Neural cell (in vitro differentiated cells): ENCODE measurements at regions not wholly inside any gene's neighbourhood (a gene's known extent, or its start where the extent isn't known, plus 50 kb on each side); places are given as distances from the start of the nearest gene placed in this dataset.

ENCODE experiments used
- H2AFZ ChIP-seq: fragments of 200-600, 300-800 bp; sonication (generic), shearing (Covaris generic); 2 replicates; pipeline ENCODE4 v1.6.0; 2014; ENCODE audit warnings: low read depth, mild to moderate bottlenecking, antibody characterized with exemption, low read length, moderate library complexity
- H3F3A ChIP-seq: fragments of 200-600 bp; shearing (Covaris generic); 2 replicates; pipeline ENCODE4 v1.6.1; 2016; ENCODE audit warnings: mild to moderate bottlenecking, moderate library complexity, mixed read lengths, antibody characterized with exemption, low read length; ENCODE audit not compliant: insufficient read depth, poor library complexity, severe bottlenecking
- H3K27ac ChIP-seq: fragments of 200-600, 300-800 bp; sonication (generic), shearing (Covaris generic); 2 replicates; pipeline ENCODE4 v1.5.1; 2014; ENCODE audit warnings: mild to moderate bottlenecking, low read length, moderate library complexity
- H3K27me3 ChIP-seq: fragments of 300-800, 200-600 bp; sonication (generic), shearing (Covaris generic); 2 replicates; pipeline ENCODE4 v1.6.0; 2014; ENCODE audit warnings: mild to moderate bottlenecking, low read depth, low read length, moderate library complexity; ENCODE audit not compliant: insufficient read depth
- H3K36me3 ChIP-seq: fragments of 300-800, 200-600 bp; sonication (generic), shearing (Covaris generic); 2 replicates; pipeline ENCODE4 v1.5.1; 2014; ENCODE audit warnings: mild to moderate bottlenecking, antibody characterized with exemption, low read length, moderate library complexity; ENCODE audit not compliant: insufficient read depth
- H3K4me2 ChIP-seq: fragments of 300-800, 200-600 bp; sonication (generic), shearing (Covaris generic); 2 replicates; pipeline ENCODE4 v1.6.0; 2014; ENCODE audit warnings: mild to moderate bottlenecking, low read length
- H3K4me3 ChIP-seq: fragments of 300-800, 200-600 bp; sonication (generic), shearing (Covaris generic); 2 replicates; pipeline ENCODE4 v1.5.1; 2014; ENCODE audit warnings: mild to moderate bottlenecking, low read length, moderate library complexity
- H3K79me2 ChIP-seq: fragments of 200-600 bp; shearing (Covaris generic); replicated peaks from 2 replicates; pipeline ENCODE4 v1.6.0; 2014; ENCODE audit warnings: mild to moderate bottlenecking, low read length, moderate library complexity; ENCODE audit not compliant: insufficient read depth
- H3K9ac ChIP-seq: fragments of 300-800, 200-600 bp; sonication (generic), shearing (Covaris generic); 2 replicates; pipeline ENCODE4 v1.6.1; 2016; ENCODE audit warnings: mild to moderate bottlenecking, low read length, mixed read lengths
- H3K9me2 ChIP-seq: fragments of 200-600 bp; shearing (Covaris generic); 2 replicates; pipeline ENCODE4 v1.6.1; 2016; ENCODE audit warnings: mild to moderate bottlenecking, low read length, mixed read lengths; ENCODE audit not compliant: insufficient read depth
- H3K9me3 ChIP-seq: fragments of 200-600, 300-800 bp; sonication (generic), shearing (Covaris generic); 2 replicates; pipeline ENCODE4 v1.6.1; 2016; ENCODE audit warnings: mild to moderate bottlenecking, mixed run types, low read length, moderate library complexity, mixed read lengths
- H4K20me1 ChIP-seq: fragments of 200-600 bp; shearing (Covaris generic); 2 replicates; pipeline ENCODE4 v1.6.1; 2016; ENCODE audit warnings: mild to moderate bottlenecking, mixed run types; ENCODE audit not compliant: insufficient read depth
- CTCF ChIP-seq: fragments of 450-650 bp; IDR thresholded peaks from 2 replicates; pipeline ENCODE4 v1.5.1; 2014; ENCODE audit warnings: antibody characterized with exemption, mild to moderate bottlenecking, moderate library complexity; ENCODE audit not compliant: poor library complexity, severe bottlenecking
- EP300 ChIP-seq: fragments of 450-650 bp; conservative IDR thresholded peaks from 2 replicates; pipeline ENCODE4 v1.6.1; 2014; ENCODE audit warnings: antibody characterized with exemption, mild to moderate bottlenecking, moderate library complexity; ENCODE audit not compliant: poor library complexity, severe bottlenecking
- EZH2 ChIP-seq: fragments of 200-600, 300-800 bp; shearing (Covaris generic), sonication (generic); IDR thresholded peaks from 2 replicates; pipeline ENCODE4 v1.6.1; 2014; ENCODE audit warnings: antibody characterized with exemption, low read length, borderline replicate concordance, mild to moderate bottlenecking; ENCODE audit not compliant: insufficient read depth, poor library complexity, severe bottlenecking
- MXI1 ChIP-seq: fragments of 450-650 bp; conservative IDR thresholded peaks from 2 replicates; pipeline ENCODE4 v1.6.1; 2014; ENCODE audit warnings: antibody characterized with exemption, mild to moderate bottlenecking; ENCODE audit not compliant: poor library complexity, severe bottlenecking
- POLR2AphosphoS5 ChIP-seq: IDR thresholded peaks from 2 replicates; pipeline ENCODE4 v1.6.1; 2012
- RAD21 ChIP-seq: fragments of 450-650 bp; conservative IDR thresholded peaks from 2 replicates; pipeline ENCODE4 v1.6.1; 2014; ENCODE audit warnings: antibody characterized with exemption, mild to moderate bottlenecking, moderate library complexity
- SMC3 ChIP-seq: fragments of 450-650 bp; conservative IDR thresholded peaks from 2 replicates; pipeline ENCODE4 v1.6.1; 2014; ENCODE audit warnings: antibody characterized with exemption, mild to moderate bottlenecking, moderate library complexity; ENCODE audit not compliant: poor library complexity
- TAF1 ChIP-seq: IDR thresholded peaks from 2 replicates; pipeline ENCODE4 v1.6.1; 2012; ENCODE audit warnings: low read depth
- TF ChIP-seq, protein P1 (sequence below): IDR thresholded peaks from 2 replicates; pipeline ENCODE4 v1.6.1; 2012; ENCODE audit warnings: borderline replicate concordance

GRCh38 chr2:196365923-196366322 is 194.5 kb upstream of the STK17B start:
- Histone ChIP-seq H3F3A (no peaks in the 10 kb centered on the region), H3K36me3 (no peaks in the 10 kb centered on the region), H3K9ac (no peak overlapping the region), H2AFZ (no peak overlapping the region), H3K4me2 (no peak overlapping the region), H3K9me2 (no peaks in the 10 kb centered on the region), H3K27me3 (no peaks in the 10 kb centered on the region), H3K4me3 (no peak overlapping the region), H3K9me3 (no peaks in the 10 kb centered on the region), H3K79me2 (no peaks in the 10 kb centered on the region), H4K20me1 (no peaks in the 10 kb centered on the region), H3K27ac (no peak overlapping the region)
- TF ChIP-seq EP300 = no peak
- no peak for TF ChIP-seq MXI1
- no peak for TF ChIP-seq TAF1
- no peak for TF ChIP-seq CTCF
- no peak for TF ChIP-seq EZH2
- TF ChIP-seq, protein P1, sequence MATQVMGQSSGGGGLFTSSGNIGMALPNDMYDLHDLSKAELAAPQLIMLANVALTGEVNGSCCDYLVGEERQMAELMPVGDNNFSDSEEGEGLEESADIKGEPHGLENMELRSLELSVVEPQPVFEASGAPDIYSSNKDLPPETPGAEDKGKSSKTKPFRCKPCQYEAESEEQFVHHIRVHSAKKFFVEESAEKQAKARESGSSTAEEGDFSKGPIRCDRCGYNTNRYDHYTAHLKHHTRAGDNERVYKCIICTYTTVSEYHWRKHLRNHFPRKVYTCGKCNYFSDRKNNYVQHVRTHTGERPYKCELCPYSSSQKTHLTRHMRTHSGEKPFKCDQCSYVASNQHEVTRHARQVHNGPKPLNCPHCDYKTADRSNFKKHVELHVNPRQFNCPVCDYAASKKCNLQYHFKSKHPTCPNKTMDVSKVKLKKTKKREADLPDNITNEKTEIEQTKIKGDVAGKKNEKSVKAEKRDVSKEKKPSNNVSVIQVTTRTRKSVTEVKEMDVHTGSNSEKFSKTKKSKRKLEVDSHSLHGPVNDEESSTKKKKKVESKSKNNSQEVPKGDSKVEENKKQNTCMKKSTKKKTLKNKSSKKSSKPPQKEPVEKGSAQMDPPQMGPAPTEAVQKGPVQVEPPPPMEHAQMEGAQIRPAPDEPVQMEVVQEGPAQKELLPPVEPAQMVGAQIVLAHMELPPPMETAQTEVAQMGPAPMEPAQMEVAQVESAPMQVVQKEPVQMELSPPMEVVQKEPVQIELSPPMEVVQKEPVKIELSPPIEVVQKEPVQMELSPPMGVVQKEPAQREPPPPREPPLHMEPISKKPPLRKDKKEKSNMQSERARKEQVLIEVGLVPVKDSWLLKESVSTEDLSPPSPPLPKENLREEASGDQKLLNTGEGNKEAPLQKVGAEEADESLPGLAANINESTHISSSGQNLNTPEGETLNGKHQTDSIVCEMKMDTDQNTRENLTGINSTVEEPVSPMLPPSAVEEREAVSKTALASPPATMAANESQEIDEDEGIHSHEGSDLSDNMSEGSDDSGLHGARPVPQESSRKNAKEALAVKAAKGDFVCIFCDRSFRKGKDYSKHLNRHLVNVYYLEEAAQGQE = no peak
- TF ChIP-seq POLR2AphosphoS5 = no peak
- TF ChIP-seq RAD21 = no peak
- no peak for TF ChIP-seq SMC3

DNA sequence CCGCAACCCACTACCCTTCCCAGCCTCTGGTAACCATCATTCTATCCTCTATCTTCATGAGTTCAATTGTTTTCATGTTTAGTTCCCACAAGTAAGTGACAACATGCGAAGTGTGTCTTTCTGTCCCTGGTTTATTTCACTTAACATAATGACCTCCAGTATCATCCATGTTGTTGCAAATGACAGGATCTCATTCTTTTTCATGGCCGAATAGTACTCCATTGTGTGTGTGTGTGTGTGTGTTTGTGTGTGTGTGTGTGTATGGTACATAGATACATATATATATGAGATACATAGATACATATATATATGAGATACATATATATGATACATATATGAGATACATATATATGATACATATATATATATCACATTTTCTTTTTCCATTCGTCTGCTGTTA is 196.3 kb upstream of the STK17B start:
- no peak overlapping the region for H3K9ac ChIP-seq
- no peaks in the 10 kb centered on the region for H3K79me2 ChIP-seq
- no peak overlapping the region for H3K4me2 ChIP-seq
- no peaks in the 10 kb centered on the region for H3F3A ChIP-seq
- TF ChIP-seq EZH2 = no peak
- TF ChIP-seq MXI1 = no peak
- TF ChIP-seq EP300 = no peak
- TF ChIP-seq, protein P1 = no peak
- TF ChIP-seq TAF1 = no peak
- TF ChIP-seq CTCF = no peak
- TF ChIP-seq RAD21 = no peak
- no peak for TF ChIP-seq POLR2AphosphoS5
- no peak for TF ChIP-seq SMC3
- H3K9me3 ChIP-seq = no peaks in the 10 kb centered on the region
- no peak overlapping the region for H3K4me3 ChIP-seq
- no peaks in the 10 kb centered on the region for H3K27me3 ChIP-seq
- no peak overlapping the region for H2AFZ ChIP-seq
- H3K9me2 ChIP-seq = no peaks in the 10 kb centered on the region
- no peaks in the 10 kb centered on the region for H3K36me3 ChIP-seq
- H3K27ac ChIP-seq = no peak overlapping the region
- no peaks in the 10 kb centered on the region for H4K20me1 ChIP-seq
